ENCODE measurements at regions not wholly inside any gene's neighbourhood (a gene's known extent, or its start where the extent isn't known, plus 50 kb on each side); places are given as distances from the start of the nearest gene placed in this dataset.

GRCh38 chrX:128739539-128739938 is 687.3 kb upstream of the ACTRT1 start:
- CTCF ChIA-PET = no interaction called here
- POLR2A ChIA-PET (ENCODE audit: low non-redundant PET) = no interaction called here
- H3K4me3 ChIP-seq (ENCODE audit: low read depth, low read length, poor library complexity, severe bottlenecking) = no peak overlapping the region
- BruUV-seq (replicated peaks) = no TSS peak
- DNase-seq (ENCODE audit: low spot score) = no peak
- H3K27me3 ChIP-seq (replicated peaks; ENCODE audit: insufficient read depth, low read depth, low read length, poor library complexity) = no peaks in the 10 kb centered on the region
- no peak overlapping the region for H3K27ac ChIP-seq (ENCODE audit: low read depth, low read length, poor library complexity, severe bottlenecking)
- no peaks in the 10 kb centered on the region for H3K4me1 ChIP-seq (ENCODE audit: insufficient read depth, low read length, poor library complexity, severe bottlenecking)
- TF ChIP-seq EZH2 (IDR thresholded peaks at IDR 0.05; ENCODE audit: borderline replicate concordance, low read depth, low read length, poor library complexity, severe bottlenecking) (no peak), CTCF (conservative IDR thresholded peaks at IDR 0.05; ENCODE audit: low read depth, low read length) (no peak)
- intact Hi-C loops (cut with micrococcal nuclease; ENCODE audit: unreplicated experiment) = no loop called here
- H3K9me3 ChIP-seq (ENCODE audit: low read depth, low read length, poor library complexity, severe bottlenecking) = no peaks in the 10 kb centered on the region
- H3K36me3 ChIP-seq (ENCODE audit: insufficient read depth, low read length, poor library complexity, severe bottlenecking) = no peaks in the 10 kb centered on the region

GRCh38 chrX:128728943-128729342 is 676.7 kb upstream of the ACTRT1 start:
- BruUV-seq (replicated peaks) = no TSS peak
- peaks cover 3% of the 10 kb centered on the region for H3K9me3 ChIP-seq (ENCODE audit: low read depth, low read length, poor library complexity, severe bottlenecking)
- H3K36me3 ChIP-seq (ENCODE audit: insufficient read depth, low read length, poor library complexity, severe bottlenecking) = no peaks in the 10 kb centered on the region
- intact Hi-C loops (cut with micrococcal nuclease; ENCODE audit: unreplicated experiment) = no loop called here
- CTCF ChIA-PET = no interaction called here
- POLR2A ChIA-PET (ENCODE audit: low non-redundant PET) = no interaction called here
- DNase-seq (ENCODE audit: low spot score) = no peak
- H3K27ac ChIP-seq (ENCODE audit: low read depth, low read length, poor library complexity, severe bottlenecking) = no peak overlapping the region
- H3K27me3 ChIP-seq (replicated peaks; ENCODE audit: insufficient read depth, low read depth, low read length, poor library complexity) = no peaks in the 10 kb centered on the region
- TF ChIP-seq CTCF (conservative IDR thresholded peaks at IDR 0.05; ENCODE audit: low read depth, low read length) (no peak), EZH2 (IDR thresholded peaks at IDR 0.05; ENCODE audit: borderline replicate concordance, low read depth, low read length, poor library complexity, severe bottlenecking) (no peak)
- H3K4me3 ChIP-seq (ENCODE audit: low read depth, low read length, poor library complexity, severe bottlenecking) = no peak overlapping the region
- no peaks in the 10 kb centered on the region for H3K4me1 ChIP-seq (ENCODE audit: insufficient read depth, low read length, poor library complexity, severe bottlenecking)

GRCh38 chrX:128717635-128718578 is 665.7 kb upstream of the ACTRT1 start:
- no TSS peak for BruUV-seq (replicated peaks)
- Histone ChIP-seq H3K27me3 (replicated peaks; ENCODE audit: insufficient read depth, low read depth, low read length, poor library complexity) (no peaks in the 10 kb centered on the region), H3K4me1 (ENCODE audit: insufficient read depth, low read length, poor library complexity, severe bottlenecking) (no peaks in the 10 kb centered on the region), H3K4me3 (ENCODE audit: low read depth, low read length, poor library complexity, severe bottlenecking) (no peak overlapping the region), H3K36me3 (ENCODE audit: insufficient read depth, low read length, poor library complexity, severe bottlenecking) (no peaks in the 10 kb centered on the region), H3K9me3 (ENCODE audit: low read depth, low read length, poor library complexity, severe bottlenecking) (no peaks in the 10 kb centered on the region), H3K27ac (ENCODE audit: low read depth, low read length, poor library complexity, severe bottlenecking) (no peak overlapping the region)
- TF ChIP-seq EZH2 (IDR thresholded peaks at IDR 0.05; ENCODE audit: borderline replicate concordance, low read depth, low read length, poor library complexity, severe bottlenecking) = no peak
- no peak for TF ChIP-seq CTCF (conservative IDR thresholded peaks at IDR 0.05; ENCODE audit: low read depth, low read length)
- POLR2A ChIA-PET (ENCODE audit: low non-redundant PET) = no interaction called here
- CTCF ChIA-PET = no interaction called here
- DNase-seq (ENCODE audit: low spot score) = no peak
- intact Hi-C loops (cut with micrococcal nuclease; ENCODE audit: unreplicated experiment) = no loop called here
